HEK293 (cell line): ENCODE measurements at regions not wholly inside any gene's neighbourhood (a gene's known extent, or its start where the extent isn't known, plus 50 kb on each side); places are given as distances from the start of the nearest gene placed in this dataset.

Experiments
- CTCF ChIA-PET: fragments of 350-600 bp; formaldehyde crosslinking; extraction: SDS; loops from one replicate; lab custom pipeline; 2021; ENCODE audit warnings: antibody characterized with exemption; lab: Yijun Ruan, JAX
- POLR2A ChIA-PET: fragments of 300-600 bp; formaldehyde crosslinking; extraction: SDS; loops from one replicate; lab custom pipeline; 2020; ENCODE audit warnings: antibody characterized with exemption, inconsistent platforms; lab: Yijun Ruan, JAX
- H3K27ac ChIP-seq: fragments of 200-500 bp; sonication (Bioruptor generic); 2 replicates; pipeline ENCODE4 v1.5.1; 2014; ENCODE audit warnings: low read depth, low read length, control low read depth, inconsistent platforms; ENCODE audit errors: extremely low read depth
- H3K36me3 ChIP-seq, 2 experiments: fragments of 200-500 bp in 1 of 2; sonication (Bioruptor generic) in 1 of 2; 1 replicate in 1 of 2; 2 replicates in 1 of 2; pipeline ENCODE4 v1.5.1; 2014 to 2017; ENCODE audit warnings: inconsistent platforms in 2 of 2, low read length in 2 of 2; ENCODE audit not compliant: control insufficient read depth in 2 of 2, insufficient read depth in 1 of 2
- H3K4me1 ChIP-seq: fragments of 200-500 bp; sonication (Bioruptor generic); 2 replicates; pipeline ENCODE4 v1.5.1; 2014; ENCODE audit warnings: mild to moderate bottlenecking, low read length, inconsistent platforms; ENCODE audit not compliant: control insufficient read depth, insufficient read depth
- H3K4me3 ChIP-seq: 2 replicates; pipeline ENCODE4 v1.5.1; 2011; ENCODE audit warnings: low read depth, mild to moderate bottlenecking, control low read depth, low read length, moderate library complexity
- H3K9me3 ChIP-seq: fragments of 200-500 bp; sonication (Bioruptor generic); 2 replicates; pipeline ENCODE4 v1.5.1; 2014; ENCODE audit warnings: low read depth, low read length, inconsistent platforms; ENCODE audit not compliant: control insufficient read depth, insufficient read depth
- ZNF18 ChIP-seq: fragments of 450-650 bp; formaldehyde crosslinking; IDR thresholded peaks from 2 replicates; pipeline ENCODE4 v1.5.1; 2016; ENCODE audit warnings: missing biosample characterization, missing genetic modification characterization

- H3K27ac ChIP-seq = no peak overlapping the region
- H3K36me3 ChIP-seq = no peaks in the 10 kb centered on the region
- no peak overlapping the region for H3K4me3 ChIP-seq
- POLR2A ChIA-PET = no interaction called here
- no peaks in the 10 kb centered on the region for H3K9me3 ChIP-seq
- H3K4me1 ChIP-seq = no peaks in the 10 kb centered on the region
- no peak for TF ChIP-seq ZNF18 (tag by site-specific recombination)
- CTCF ChIA-PET = no interaction called here
Observed at GRCh38 chr3:179512378-179512777, 50.3 kb upstream of the ACTL6A start.
